B cell (primary cell): ENCODE measurements at regions not wholly inside any gene's neighbourhood (a gene's known extent, or its start where the extent isn't known, plus 50 kb on each side); places are given as distances from the start of the nearest gene placed in this dataset.

Experiments used
- ATAC-seq: fragments of 200-7000 bp; cut with Tn5 transposase; one replicate; pipeline ENCODE4 v1.10.0; 2021; ENCODE audit warnings: low read depth, mild to moderate bottlenecking, moderate number of reproducible peaks, moderate library complexity
- CTCF ChIA-PET: fragments of 350-600 bp; sonication (Branson Sonifier 250); formaldehyde crosslinking; loops from one replicate; lab custom pipeline; 2021; ENCODE audit warnings: antibody characterized with exemption, inconsistent platforms; lab: Charles Lee
- POLR2A ChIA-PET: fragments of 350-600 bp; sonication (Branson Sonifier 250); formaldehyde crosslinking; loops from one replicate; lab custom pipeline; 2021; ENCODE audit warnings: antibody characterized with exemption; lab: Charles Lee
- DNase-seq: peaks from one replicate; pipeline ENCODE4 v3.0.0; 2013
- H2AFZ ChIP-seq: 2 replicates; pipeline ENCODE4 v1.6.1; 2012; ENCODE audit warnings: mild to moderate bottlenecking, low read depth, low read length; ENCODE audit not compliant: insufficient read depth, poor library complexity, severe bottlenecking
- H3K27ac ChIP-seq, 2 donors: 1 replicate in 1 of 2; 2 replicates in 1 of 2; pipeline ENCODE4 v1.5.1; 2012 to 2013; ENCODE audit warnings: low read length in 2 of 2, mild to moderate bottlenecking in 2 of 2, moderate library complexity in 1 of 2
- H3K27me3 ChIP-seq, 4 experiments: fragments of 200-600 bp in 1 of 4; sonication (generic) in 1 of 4; replicated peaks in 1 of 4; 1 replicate in 2 of 4; 2 replicates in 2 of 4; pipeline versions ENCODE4 v1.6.1 to v1.7.0; 2013 to 2016; ENCODE audit warnings: low read length in 3 of 4, mild to moderate bottlenecking in 2 of 4, mixed read lengths in 1 of 4, moderate library complexity in 1 of 4; ENCODE audit not compliant: insufficient read depth in 4 of 4, control insufficient read depth in 3 of 4; ENCODE audit errors: control extremely low read depth in 1 of 4
- H3K36me3 ChIP-seq, 2 experiments: replicated peaks in 1 of 2; 1 replicate in 1 of 2; 2 replicates in 1 of 2; pipeline versions ENCODE4 v1.6.1 to v1.7.1; 2013; ENCODE audit warnings: low read length in 1 of 2; ENCODE audit not compliant: insufficient read depth in 2 of 2, control insufficient read depth in 1 of 2; ENCODE audit errors: control extremely low read depth in 1 of 2, extremely low read depth in 1 of 2
- H3K4me1 ChIP-seq, 2 donors: fragments of 200-600 bp in 1 of 2; sonication (generic) in 1 of 2; 1 replicate in 1 of 2; 2 replicates in 1 of 2; pipeline versions ENCODE4 v1.5.1 to v1.6.1; 2013 to 2017; ENCODE audit warnings: low read length in 2 of 2; ENCODE audit not compliant: control insufficient read depth in 2 of 2, insufficient read depth in 2 of 2
- H3K4me2 ChIP-seq: replicated peaks from 2 replicates; pipeline ENCODE3; 2012; ENCODE audit warnings: mild to moderate bottlenecking, low read depth, low read length; ENCODE audit not compliant: poor library complexity, severe bottlenecking
- H3K4me3 ChIP-seq, 5 experiments: fragments of 200-600 bp in 1 of 5; sonication (generic) in 1 of 5; 1 replicate in 3 of 5; 2 replicates in 2 of 5; pipeline versions ENCODE4 v1.5.1 to v1.7.0; 2011 to 2016; ENCODE audit warnings: low read length in 4 of 5, mild to moderate bottlenecking in 4 of 5, low read depth in 2 of 5, control low read depth in 1 of 5, moderate library complexity in 1 of 5; ENCODE audit not compliant: insufficient read depth in 1 of 5; ENCODE audit errors: control extremely low read depth in 1 of 5, extremely low read depth in 1 of 5
- H3K79me2 ChIP-seq: fragments of 200-600 bp; sonication (generic); one replicate; pipeline ENCODE4 v1.6.0; 2016; ENCODE audit warnings: low read length; ENCODE audit not compliant: control insufficient read depth, insufficient read depth
- H3K9ac ChIP-seq: fragments of 200-600 bp; sonication (generic); 2 replicates; pipeline ENCODE4 v1.6.1; 2017; ENCODE audit warnings: mild to moderate bottlenecking, low read length, moderate library complexity
- H3K9me3 ChIP-seq, 3 donors: one replicate each; pipeline versions ENCODE4 v1.6.1 to v1.7.1; 2013; ENCODE audit warnings: low read length in 2 of 3; ENCODE audit not compliant: control insufficient read depth in 2 of 3, insufficient read depth in 1 of 3; ENCODE audit errors: control extremely low read depth in 1 of 3
- H4K20me1 ChIP-seq: 2 replicates; pipeline ENCODE4 v1.6.0; 2012; ENCODE audit warnings: mild to moderate bottlenecking, low read length; ENCODE audit not compliant: insufficient read depth, control insufficient read depth, poor library complexity, severe bottlenecking
- H3K27ac Mint-ChIP-seq: one replicate; pipeline ENCODE4 v1.8.0; 2021; ENCODE audit warnings: mixed read lengths
- H3K27me3 Mint-ChIP-seq: one replicate; pipeline ENCODE4 v1.8.0; 2021; ENCODE audit warnings: mixed read lengths
- H3K4me1 Mint-ChIP-seq: one replicate; pipeline ENCODE4 v1.8.0; 2021; ENCODE audit warnings: mixed read lengths
- H3K4me3 Mint-ChIP-seq: one replicate; pipeline ENCODE4 v1.8.0; 2021; ENCODE audit warnings: mixed read lengths
- H3K9me3 Mint-ChIP-seq: one replicate; pipeline ENCODE4 v1.8.0; 2022; ENCODE audit warnings: mixed read lengths; ENCODE audit not compliant: insufficient read depth
- EZH2 ChIP-seq: IDR thresholded peaks from 2 replicates; pipeline ENCODE4 v1.6.1; 2012; ENCODE audit warnings: borderline replicate concordance, low read depth, mild to moderate bottlenecking, moderate library complexity, low read length; ENCODE audit not compliant: insufficient read depth, poor library complexity, severe bottlenecking
- WGBS: methylation state at CpG from one replicate; pipeline ENCODE4 v1.1.5; 2013; ENCODE audit warnings: missing lambda C conversion rate; ENCODE audit not compliant: insufficient coverage; 5-methylcytosine and 5-hydroxymethylcytosine counted together
- intact Hi-C: fragments of 100-400 bp; cut with micrococcal nuclease; formaldehyde crosslinking; loops from one replicate; pipeline ENCODE4 v1.10.0; 2022
- TF ChIP-seq, protein P1 (sequence below): fragments of 200-600 bp; IDR thresholded peaks from one replicate; pipeline ENCODE4 v1.8.0; 2022; ENCODE audit warnings: antibody characterized with exemption, mild to moderate bottlenecking

DNA sequence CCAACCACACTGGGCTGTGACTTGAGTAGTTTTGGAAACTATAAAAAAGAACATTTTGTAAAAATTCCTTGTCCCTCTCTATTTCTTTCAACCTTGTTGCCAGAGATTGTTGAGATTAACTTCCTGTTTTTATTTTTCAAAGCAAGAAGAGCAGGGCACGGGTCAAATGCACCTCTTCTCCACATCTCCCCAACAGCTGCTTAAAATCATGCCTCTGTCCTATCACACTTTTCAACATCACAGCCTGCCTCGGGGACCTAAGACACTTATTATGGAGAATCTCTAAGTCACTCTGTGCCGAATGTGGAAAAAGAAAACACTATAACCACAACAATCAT is 280.3 kb upstream of the TNC start:
- ATAC-seq (no peak), DNase-seq (no peak)
- WGBS, result 58% methylated on average over 2 of the region's 3 CpGs

DNA sequence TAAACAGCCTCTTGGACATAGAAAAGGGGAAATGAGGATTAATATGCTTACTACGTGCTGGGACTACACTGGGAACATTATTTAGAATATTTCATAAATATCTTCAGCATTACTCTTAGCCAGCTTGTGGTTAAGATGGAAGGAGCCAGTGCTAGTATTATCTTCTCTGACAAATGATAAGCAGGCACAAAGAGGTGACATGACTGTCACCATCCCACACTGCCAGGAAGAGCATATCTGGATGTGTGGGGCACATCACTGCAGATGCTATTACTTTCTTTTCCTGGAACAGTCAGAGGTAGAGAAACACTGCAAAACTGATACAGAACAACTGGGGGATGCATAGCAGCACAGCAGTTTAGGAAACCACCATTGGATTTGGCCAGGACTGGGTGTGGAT is 281.0 kb upstream of the TNC start:
- Histone ChIP-seq H2AFZ (no peak overlapping the region), H3K4me3 (no peak overlapping the region), H3K9me3 (no peaks in the 10 kb centered on the region), H3K79me2 (no peaks in the 10 kb centered on the region), H3K27ac (no peak overlapping the region), H3K36me3 (no peaks in the 10 kb centered on the region), H4K20me1 (no peaks in the 10 kb centered on the region), H3K4me1 (no peaks in the 10 kb centered on the region), H3K9ac (no peak overlapping the region), H3K4me2 (no peak overlapping the region), H3K27me3 (no peaks in the 10 kb centered on the region)
- Mint-ChIP-seq H3K4me1 (no peaks in the 10 kb centered on the region), H3K27ac (no peak overlapping the region), H3K4me3 (no peak overlapping the region), H3K27me3 (no peaks in the 10 kb centered on the region), H3K9me3 (no peaks in the 10 kb centered on the region)
- no peak for DNase-seq
- ChIA-PET CTCF (no interaction called here), POLR2A (no interaction called here)
- no peak for ATAC-seq
- no CpG with 5 or more reads among the region's 1 CpG for WGBS
- intact Hi-C loops, result no loop called here
- TF ChIP-seq EZH2, result no peak
- TF ChIP-seq, protein P1, sequence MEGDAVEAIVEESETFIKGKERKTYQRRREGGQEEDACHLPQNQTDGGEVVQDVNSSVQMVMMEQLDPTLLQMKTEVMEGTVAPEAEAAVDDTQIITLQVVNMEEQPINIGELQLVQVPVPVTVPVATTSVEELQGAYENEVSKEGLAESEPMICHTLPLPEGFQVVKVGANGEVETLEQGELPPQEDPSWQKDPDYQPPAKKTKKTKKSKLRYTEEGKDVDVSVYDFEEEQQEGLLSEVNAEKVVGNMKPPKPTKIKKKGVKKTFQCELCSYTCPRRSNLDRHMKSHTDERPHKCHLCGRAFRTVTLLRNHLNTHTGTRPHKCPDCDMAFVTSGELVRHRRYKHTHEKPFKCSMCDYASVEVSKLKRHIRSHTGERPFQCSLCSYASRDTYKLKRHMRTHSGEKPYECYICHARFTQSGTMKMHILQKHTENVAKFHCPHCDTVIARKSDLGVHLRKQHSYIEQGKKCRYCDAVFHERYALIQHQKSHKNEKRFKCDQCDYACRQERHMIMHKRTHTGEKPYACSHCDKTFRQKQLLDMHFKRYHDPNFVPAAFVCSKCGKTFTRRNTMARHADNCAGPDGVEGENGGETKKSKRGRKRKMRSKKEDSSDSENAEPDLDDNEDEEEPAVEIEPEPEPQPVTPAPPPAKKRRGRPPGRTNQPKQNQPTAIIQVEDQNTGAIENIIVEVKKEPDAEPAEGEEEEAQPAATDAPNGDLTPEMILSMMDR, result no peak

More for the DNA sequence above, 280.3 kb upstream of the TNC start:
- TF ChIP-seq EZH2, result no peak
- TF ChIP-seq, protein P1, result no peak
- H3K36me3 ChIP-seq, result no peaks in the 10 kb centered on the region
- Mint-ChIP-seq H3K27ac (no peak overlapping the region), H3K27me3 (no peaks in the 10 kb centered on the region), H3K4me1 (no peaks in the 10 kb centered on the region), H3K9me3 (no peaks in the 10 kb centered on the region), H3K4me3 (no peak overlapping the region)
- CTCF ChIA-PET, result no interaction called here
- H4K20me1 ChIP-seq, result no peaks in the 10 kb centered on the region
- H3K27me3 ChIP-seq, result no peaks in the 10 kb centered on the region
- no peak overlapping the region for H3K4me2 ChIP-seq
- no peak overlapping the region for H3K9ac ChIP-seq
- no peak overlapping the region for H3K27ac ChIP-seq
- intact Hi-C loops, result no loop called here
- H3K79me2 ChIP-seq, result no peaks in the 10 kb centered on the region
- no peak overlapping the region for H3K4me3 ChIP-seq
- POLR2A ChIA-PET, result no interaction called here
- H2AFZ ChIP-seq, result no peak overlapping the region
- no peaks in the 10 kb centered on the region for H3K4me1 ChIP-seq
- H3K9me3 ChIP-seq, result no peaks in the 10 kb centered on the region
